ENCODE measurements at regions not wholly inside any gene's neighbourhood (a gene's known extent, or its start where the extent isn't known, plus 50 kb on each side); places are given as distances from the start of the nearest gene placed in this dataset.
"Not testable (repeated sequence)": the region's sequence is repeated elsewhere in the genome, so short reads cannot be mapped to it uniquely, and the experiment has no call there.

DNA sequence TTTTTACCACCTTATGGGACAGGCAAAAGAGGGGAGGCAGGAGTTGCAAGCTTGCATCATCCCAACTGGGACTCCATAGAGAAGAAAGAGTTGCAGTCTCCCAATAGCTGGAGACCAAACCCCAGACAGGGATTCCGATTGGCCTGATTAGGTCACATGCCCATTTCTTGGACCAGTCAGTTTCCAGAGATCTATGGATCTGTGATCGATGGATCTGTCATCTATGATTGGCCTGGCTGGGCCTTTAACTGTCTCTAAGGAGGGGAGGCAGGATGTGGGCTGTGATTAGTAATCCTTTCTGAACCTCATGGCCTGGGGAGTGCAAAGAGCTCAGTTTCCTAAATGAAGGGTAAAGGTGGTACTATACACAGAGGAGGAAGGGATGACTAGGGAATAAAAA is 252.1 kb downstream of the MATN1 start:
- DNase-seq (ENCODE audit: low spot score in 2 of 2): no peak
- no peak for FAIRE-seq

DNA sequence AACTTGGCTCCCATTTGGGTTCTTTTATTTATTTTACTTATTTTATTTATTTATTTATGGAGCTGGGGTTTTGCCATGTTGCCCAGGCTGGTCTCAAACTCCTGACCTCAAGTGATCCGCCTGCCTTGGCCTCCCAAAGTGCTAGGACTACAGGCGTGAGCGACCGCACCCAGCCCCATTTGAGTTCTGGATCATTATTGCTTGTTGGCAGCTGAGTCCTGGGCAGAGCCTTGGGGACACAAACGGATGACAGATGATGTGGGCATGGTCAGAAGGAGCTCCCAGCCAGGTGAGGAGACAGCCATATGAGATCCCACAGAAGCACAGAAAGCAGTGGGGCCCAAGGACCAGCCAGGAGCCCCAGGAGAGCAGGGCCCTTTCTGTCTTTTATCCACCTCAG is 254.0 kb downstream of the MATN1 start:
- no peak for DNase-seq (ENCODE audit: low spot score in 2 of 2)
- FAIRE-seq: no peak

DNA sequence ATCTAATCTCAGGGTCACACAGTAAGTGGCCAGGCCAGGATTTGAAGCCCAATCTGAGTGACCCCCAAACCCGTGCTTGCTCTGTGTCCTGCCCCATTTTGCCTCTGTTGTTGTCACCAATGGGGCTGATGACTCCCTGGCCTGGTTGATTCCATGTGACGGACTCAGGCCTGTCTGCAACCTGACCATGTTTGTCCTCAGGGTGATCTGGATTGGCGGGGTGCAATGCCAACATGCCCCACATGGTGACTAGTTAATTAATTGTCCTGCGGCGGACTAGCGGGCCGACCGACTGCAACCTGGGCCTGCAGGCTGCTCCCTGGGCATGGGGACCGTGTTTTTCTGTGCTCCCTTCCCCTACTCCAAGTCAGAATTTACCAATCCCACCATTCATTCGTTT is 256.3 kb downstream of the MATN1 start:
- FAIRE-seq: no peak

DNA sequence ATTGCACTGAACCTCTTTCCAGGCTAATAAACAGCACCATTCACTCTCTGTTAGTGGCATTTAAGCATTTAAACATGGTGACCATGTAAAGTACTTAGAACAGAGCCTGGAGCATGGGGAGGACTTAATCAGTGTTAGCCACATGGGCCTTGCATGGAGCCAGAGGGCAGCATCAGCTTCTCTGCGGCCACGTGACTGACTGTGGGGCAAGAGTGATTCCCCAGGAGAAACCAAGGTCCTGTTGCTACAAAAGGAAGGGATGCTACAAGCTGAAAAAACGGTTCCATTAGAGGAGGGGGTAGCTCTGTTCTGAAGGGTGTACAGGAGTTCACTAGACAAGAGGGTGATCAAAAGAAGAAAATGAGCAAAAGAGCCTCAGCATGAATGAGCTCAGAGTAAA is 256.8 kb downstream of the MATN1 start:
- DNase-seq (ENCODE audit: low spot score in 2 of 2) (no peak), FAIRE-seq (no peak)

More for the DNA sequence above, 256.3 kb downstream of the MATN1 start:
- no peak for DNase-seq (ENCODE audit: low spot score in 2 of 2)

DNA sequence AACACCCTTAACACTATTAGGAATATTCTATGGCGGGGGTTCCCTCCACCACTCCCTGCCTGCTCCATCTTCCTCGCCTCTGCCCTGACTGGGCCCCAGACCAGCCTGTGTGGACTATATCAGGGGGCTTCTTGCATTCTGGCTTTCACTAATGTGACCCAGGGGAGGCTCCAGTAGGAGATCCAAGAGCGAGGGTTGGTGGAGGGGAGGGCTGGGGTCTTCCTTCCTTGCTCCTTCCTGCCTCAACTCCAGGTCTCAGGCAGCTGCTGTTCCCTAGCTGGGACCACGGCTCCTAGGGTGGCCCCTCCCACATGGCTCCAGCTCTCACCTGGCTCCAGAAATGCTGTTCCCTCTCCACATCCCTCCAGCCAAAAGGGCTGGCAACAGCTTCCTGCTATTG is 257.4 kb downstream of the MATN1 start:
- FAIRE-seq: no peak
- DNase-seq (ENCODE audit: low spot score in 2 of 2): no peak

DNA sequence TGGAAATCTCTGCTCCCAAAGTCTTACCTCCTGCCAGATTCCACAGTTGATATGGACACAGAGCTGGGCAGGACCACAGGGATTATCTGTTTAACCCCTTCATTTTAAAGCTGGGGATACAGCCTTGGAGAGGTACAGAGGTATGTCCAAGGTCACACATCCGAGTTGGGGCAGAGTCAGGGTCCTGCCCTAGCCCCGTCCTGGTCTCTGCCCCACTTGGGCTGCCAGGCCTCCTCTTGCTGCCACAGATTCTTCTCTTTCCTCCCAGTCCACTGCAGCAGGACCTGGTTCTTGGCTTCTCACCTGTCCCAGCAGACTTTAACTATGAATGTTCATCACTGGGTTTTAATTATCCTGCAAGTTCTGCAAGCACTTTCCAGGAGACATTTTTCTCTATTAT is 258.3 kb downstream of the MATN1 start:
- FAIRE-seq (no peak), DNase-seq (ENCODE audit: low spot score in 2 of 2) (no peak)

DNA sequence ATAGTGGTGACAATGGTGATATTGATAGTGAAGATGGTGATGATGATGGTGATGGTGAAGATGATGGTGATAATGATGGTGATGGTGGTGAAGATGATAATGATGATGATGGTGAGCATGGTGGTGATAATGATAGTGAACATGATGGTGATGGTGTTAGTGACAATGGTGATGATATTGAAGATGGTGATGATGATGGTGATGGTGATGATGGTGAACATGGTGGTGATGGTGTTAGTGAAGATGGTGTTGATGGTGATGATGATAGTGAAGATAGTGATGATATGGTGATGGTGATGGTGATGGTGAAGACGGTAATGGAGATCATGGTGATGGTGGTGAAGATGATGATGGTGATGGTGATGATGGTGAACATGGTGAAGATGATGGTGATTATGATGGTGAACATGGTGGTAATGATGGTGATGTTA is 259.2 kb downstream of the MATN1 start:
- FAIRE-seq: no peak
- no peak for DNase-seq (ENCODE audit: low spot score in 2 of 2)

DNA sequence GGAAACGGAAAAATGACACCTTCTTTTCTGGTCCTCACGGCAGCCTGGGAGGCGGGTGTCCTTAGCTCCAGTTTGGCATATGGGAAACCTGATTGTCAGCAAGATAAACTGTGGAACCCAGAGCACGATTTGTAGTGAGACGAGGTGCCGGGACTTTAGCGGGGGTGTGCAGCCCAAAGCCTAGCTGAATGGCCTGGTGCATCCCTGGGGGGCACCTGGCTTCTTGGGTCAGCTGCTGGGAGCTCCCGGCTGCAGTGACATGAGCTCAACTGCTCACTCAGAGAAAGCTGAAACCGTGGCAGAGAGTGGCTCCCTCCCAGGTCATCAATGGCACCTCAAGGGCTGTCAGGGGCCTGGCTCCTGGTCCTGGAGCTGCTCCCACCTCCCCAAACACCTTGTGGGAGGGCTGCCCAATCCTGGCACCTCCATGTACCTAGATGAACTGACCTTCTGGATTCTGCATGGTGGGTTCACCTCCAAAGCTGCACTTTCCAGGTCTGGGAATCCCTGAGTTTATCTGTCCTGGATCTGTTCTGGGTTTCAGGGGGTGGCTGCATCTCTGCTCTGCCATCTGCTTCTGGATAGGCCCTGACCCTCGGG is 260.5 kb downstream of the MATN1 start:
- FAIRE-seq: no peak
- DNase-seq (ENCODE audit: low spot score in 2 of 2): no peak

DNA sequence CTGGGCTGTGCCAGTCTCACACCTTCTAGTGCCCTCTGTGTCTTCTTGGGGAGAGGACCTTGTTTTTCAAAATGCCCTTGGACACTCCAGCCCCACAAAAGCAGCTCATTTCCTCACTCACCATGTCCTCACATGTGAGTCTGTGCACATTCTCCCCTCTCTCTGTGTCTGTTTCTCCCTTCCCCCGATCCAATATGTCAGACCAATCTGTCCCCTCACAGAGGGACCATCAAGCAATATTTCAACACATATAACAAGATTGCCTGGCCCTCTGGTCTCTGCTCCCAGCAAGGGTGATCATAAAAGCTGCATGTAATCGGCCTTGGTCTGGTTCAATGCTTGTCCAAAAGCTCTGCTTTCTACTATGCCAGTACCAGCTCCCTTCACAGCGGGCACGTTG is 261.2 kb downstream of the MATN1 start:
- FAIRE-seq: no peak

DNA sequence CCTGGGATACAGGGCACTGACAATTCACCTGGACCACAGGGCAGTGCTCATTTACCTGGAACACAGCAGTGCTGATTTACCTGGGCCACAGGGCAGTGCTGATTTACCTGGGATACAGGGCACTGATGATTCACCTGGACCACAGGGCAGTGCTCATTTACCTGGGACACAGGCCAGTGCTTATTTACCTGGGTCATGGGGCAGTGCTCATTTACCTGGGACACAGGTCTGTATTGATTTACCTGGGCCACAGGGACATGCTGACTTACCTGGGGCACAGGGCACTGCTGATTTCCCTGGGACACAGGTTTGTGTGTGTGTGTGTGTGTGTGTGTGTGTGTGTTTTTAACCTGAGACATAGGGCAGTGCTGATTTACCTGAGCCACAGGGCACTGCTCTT is 261.7 kb downstream of the MATN1 start:
- DNase-seq (ENCODE audit: low spot score in 2 of 2) (no peak), FAIRE-seq (no peak)

More for the DNA sequence above, 261.2 kb downstream of the MATN1 start:
- no peak for DNase-seq (ENCODE audit: low spot score in 2 of 2)

DNA sequence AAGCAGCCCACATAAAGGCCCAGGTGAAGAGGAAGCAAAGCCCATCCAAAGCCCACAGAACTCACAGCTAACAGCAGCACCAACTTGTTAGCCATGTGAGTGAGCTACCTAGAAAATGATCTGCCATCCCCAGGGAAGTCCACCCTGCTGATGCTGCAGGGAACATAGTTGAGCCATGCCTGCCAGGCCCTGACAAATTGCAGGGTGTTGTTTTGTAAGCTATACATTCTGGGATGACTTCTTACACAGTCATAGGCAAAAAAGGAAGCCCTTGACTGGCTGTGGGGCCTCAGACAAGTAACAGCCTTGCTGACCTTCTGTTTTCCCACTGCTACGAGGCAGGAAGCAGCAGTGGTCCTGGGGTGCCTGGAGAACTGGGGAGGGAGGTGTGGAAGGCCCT is 262.7 kb downstream of the MATN1 start:
- DNase-seq (ENCODE audit: low spot score in 2 of 2) (no peak), FAIRE-seq (no peak)

DNA sequence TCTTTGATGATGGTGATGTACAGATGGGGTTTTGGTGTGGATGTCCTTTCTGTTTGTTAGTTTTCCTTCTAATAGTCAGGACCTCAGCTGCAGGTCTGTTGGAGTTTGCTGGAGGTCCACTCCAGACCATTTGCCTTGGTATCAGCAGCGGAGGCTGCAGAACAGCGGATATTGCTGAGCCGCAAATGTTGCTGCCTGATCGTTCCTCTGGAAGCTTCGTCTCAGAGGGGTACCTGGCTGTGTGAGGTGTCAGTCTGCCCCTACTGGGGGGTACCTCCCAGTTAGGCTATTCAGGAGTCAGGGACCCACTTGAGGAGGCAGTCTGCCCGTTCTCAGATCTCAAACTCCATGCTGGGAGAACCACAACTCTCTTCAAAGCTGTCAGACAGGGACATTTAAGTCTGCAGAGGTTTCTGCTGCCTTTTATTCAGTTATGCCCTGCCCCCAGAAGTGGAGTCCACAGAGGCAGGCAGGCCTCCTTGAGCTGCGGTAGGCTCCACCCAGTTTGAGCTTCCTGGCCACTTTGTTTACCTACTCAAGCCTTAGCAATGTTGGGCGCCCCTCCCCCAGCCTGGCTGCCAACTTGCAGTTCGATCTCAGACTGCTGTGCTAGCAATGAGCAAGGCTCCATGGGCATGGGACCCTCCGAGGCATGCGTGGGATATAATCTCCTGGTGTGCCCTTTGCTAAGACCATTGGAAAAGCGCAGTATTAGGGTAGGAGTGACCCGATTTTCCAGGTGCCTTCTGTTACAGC is 264.5 kb downstream of the MATN1 start:
- not testable (repeated sequence) for FAIRE-seq; DNase-seq (ENCODE audit: low spot score in 2 of 2)

DNA sequence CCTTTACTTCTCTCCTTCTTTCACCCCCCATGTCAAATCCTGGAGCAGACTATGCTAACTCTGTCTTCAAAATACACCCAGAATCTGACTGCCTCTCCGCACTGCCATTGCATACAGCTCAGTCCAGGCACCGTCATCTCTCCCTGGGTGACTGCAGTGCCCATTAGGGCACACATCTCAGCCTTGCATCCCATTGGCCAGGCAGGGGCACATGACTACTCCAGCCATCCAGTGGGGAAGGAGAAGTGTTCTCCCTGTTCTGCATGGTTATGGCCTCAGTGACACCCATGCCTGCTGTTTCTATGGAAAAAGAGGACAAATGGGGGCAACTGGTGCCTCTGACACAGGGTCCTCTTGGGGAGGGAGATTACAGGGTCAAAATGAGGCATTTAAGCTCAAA is 270.5 kb downstream of the MATN1 start:
- peak in 1 of 2 donors; percentile 0 for DNase-seq (ENCODE audit: low spot score in 2 of 2)
- FAIRE-seq: no peak

DNA sequence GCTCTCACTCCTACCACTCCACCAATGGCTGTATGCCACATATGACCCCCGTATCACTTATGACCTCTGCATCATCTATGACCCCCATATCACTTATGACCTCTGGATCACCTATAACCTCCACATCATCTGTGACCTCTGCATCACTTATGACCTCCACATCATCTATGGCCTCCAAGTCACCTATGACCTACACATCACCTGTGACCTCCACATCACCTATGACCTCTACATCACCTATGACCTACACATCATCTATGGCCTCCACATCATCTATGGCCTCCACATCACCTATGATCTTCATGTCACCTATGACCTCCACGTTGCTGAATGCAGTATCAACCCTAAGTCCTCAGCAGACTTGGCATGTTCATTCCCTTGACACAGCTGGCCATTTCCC is 271.2 kb downstream of the MATN1 start:
- FAIRE-seq: no peak

DNA sequence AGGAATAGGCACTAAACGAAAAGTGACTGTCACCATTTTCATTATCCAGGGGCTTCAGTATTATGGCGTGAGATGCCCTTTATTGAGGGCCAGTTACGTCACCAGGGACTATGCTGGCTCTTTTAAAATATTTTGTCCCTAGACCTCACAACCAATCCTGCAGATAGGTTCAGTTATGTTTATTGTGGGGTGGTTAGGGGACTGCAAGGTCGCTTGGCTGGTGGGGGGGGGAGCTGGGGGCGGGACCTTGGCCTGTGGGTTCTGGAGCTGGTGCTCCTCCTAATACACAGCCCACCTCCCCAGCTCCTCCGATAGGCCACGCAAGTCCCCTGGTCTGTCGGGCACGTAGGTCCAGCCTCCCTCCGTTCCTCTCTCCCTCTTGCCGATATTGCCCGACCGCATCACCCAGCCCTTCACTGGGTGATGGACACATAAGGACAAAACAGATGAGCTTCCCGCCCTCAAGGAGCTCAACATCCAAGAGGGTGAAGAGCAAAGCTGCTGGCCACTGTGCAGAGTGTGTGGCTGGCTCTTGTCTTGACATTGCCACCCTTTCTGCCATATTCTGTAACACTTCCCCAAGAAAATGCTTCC is 271.8 kb downstream of the MATN1 start:
- no peak for FAIRE-seq
- no peak for DNase-seq (ENCODE audit: low spot score in 2 of 2)

More for the DNA sequence above, 271.2 kb downstream of the MATN1 start:
- no peak for DNase-seq (ENCODE audit: low spot score in 2 of 2)

DNA sequence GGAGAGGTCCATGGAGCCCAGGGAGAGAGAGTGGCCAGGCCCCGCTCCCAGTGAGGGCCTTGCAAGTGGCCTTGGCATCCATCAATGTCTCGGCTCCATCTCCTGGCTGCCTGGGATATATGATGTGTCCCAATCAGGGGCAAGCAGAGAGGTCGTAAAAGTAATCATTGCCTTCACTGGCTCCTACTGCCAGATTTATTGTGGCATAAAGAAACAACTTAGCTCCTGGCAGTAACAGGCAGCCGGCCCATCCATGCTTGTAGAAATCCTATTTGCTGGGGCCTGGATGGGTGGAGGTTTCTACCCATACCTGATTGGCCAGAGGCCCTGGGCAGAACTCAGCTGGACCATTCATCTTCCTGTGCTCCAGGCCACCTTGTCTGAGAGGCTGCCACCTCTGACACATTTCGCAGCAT is 272.6 kb downstream of the MATN1 start:
- no peak for FAIRE-seq
- DNase-seq (ENCODE audit: low spot score in 2 of 2): no peak

DNA sequence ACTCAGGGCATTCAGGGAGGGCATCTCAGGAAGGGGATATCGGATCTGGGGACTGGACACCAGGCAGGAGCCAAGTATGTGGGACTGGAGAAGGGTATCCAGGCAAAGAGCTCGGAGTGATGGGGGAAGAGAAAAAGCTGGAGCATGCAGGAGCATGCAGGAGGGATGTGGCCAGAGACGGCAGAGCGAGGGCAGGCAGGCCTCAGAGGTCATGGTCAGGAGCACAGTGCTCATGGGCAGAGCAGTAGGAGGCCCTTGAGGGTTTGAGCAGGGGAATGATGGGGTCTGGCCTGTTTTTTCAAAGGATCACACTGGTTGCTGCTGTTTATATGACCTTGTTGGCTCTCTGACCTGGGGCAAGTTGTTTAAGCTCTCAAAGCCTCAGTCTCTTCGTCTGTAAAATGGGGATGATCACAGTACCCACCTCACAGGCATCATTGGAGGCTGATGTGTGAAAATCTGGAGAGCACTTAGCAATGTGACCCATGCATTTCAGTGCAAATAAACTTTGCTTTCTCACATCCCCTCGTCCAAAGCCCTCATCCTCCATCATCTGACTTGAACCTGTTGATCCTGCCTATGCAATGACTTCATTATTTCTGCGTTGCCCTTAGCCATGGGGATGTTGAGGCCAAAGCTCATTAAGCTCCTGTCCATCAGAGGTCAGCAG is 273.1 kb downstream of the MATN1 start:
- no peak for FAIRE-seq
- DNase-seq (ENCODE audit: low spot score in 2 of 2): no peak

DNA sequence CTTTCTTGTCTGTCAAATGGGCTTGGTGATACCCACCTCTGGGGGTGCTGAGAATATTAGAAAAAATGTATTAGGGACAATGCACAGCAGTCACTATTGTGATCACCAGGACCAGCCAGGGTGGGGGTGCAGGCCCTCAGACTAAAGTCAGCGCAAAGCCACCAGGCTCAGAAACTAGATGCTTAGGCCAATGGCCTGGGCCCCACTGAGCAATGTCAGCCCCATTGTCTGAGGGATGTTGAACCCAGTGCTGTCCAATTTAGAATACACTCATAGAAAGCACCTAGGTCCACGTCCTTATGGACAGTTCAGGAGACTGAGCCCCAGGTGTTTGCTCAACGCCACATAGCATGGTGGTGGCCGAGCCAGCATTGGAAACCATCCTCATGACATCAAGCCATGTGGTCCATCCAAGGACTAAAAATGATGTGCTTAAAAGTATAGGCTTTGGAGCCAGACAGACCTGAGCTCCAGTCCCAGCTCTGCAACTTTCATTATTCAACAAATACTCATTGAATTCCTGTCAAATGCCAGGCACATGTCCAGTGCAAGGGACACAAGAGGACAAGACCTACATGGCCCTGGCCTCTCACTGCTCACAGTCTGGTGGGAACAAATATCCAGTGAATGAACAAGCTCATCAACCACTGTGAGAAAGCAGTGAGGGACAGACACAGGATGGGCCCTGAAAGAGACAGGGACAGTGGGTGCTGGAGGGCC is 273.8 kb downstream of the MATN1 start:
- no peak for FAIRE-seq

DNA sequence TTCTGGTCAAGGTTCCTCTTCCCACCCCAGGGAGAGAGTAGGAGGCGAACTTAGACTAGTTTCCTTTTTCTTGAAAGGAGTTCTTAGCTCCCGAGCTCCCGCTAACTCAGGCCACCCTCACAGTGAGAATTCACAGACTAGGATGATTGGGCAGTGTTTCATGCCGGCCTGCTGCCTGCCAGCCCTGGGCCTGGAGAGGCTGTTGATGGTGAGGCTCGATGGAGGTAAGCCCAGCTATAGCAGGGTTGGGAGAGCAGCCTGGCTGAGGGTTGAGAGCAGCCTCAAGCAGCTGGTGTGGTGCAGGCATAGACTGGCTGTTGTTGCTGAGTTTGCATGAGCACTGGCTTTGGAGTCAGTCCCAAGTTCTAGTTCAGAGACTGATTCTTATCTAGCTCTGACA is 274.4 kb downstream of the MATN1 start:
- DNase-seq (ENCODE audit: low spot score in 2 of 2) (no peak), FAIRE-seq (no peak)

More for the DNA sequence above, 273.8 kb downstream of the MATN1 start:
- no peak for DNase-seq (ENCODE audit: low spot score in 2 of 2)

DNA sequence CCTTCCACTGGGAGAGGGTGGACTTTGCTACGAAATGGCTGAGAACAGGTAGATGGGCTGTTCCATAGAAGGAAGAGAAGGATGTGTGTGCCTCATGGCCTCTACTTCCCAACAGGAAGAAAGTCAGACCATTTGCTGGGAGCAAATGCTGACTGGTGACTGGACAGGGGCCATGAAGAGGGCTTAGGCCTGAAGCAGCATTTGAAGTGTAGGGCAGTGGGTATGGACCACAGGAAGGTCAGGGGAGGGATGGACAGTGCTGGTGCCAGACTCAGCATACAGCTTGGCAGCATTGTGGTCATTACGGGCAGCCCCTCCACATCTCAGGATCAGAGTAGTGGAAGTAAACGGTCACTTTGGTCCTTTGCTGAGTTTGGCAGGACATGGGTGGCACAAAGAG is 275.7 kb downstream of the MATN1 start:
- FAIRE-seq (no peak), DNase-seq (ENCODE audit: low spot score in 2 of 2) (no peak)

DNA sequence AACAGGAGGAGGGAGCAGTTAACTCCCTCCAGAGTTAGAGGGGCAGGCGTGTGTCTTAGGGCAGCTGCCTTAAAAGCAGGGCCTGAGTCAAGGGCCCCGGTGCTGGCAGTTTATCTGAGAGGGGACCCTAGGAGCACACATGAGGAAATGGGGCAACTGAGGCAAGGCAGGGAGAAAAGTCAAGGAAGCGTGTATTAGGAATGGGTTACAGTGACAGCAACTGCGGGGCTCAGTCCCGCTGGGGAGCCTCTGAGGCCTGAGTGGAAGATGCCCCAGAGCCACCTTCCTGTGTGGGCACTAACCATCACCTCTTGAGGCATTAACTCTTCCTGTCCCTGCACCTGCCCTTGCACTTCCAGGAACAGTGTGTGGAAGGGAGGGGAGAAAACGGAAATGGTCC is 276.3 kb downstream of the MATN1 start:
- DNase-seq (ENCODE audit: low spot score in 2 of 2) (no peak), FAIRE-seq (no peak)

Measured in frontal cortex (tissue), 3 donors.